Gastroesophageal sphincter (tissue), 4 donors: ENCODE measurements at regions not wholly inside any gene's neighbourhood (a gene's known extent, or its start where the extent isn't known, plus 50 kb on each side); places are given as distances from the start of the nearest gene placed in this dataset.

ENCODE experiments used
- ATAC-seq: fragments of 150-250 bp; one replicate; pipeline ENCODE4 v1.9.1; 2016; ENCODE audit warnings: mild to moderate bottlenecking, moderate library complexity
- H3K27ac ChIP-seq, 4 donors: fragments of 200-600 bp; sonication (generic) in 3 of 4; 1 replicate in 3 of 4; 2 replicates in 1 of 4; pipeline ENCODE4 v1.5.1; 2016 to 2019
- H3K27me3 ChIP-seq: fragments of 200-600 bp; sonication (generic); one replicate; pipeline ENCODE4 v1.5.1; 2019
- H3K36me3 ChIP-seq, 2 donors: fragments of 200-600 bp; sonication (generic); one replicate each; pipeline ENCODE4 v1.5.1; 2019; ENCODE audit warnings: control low read depth in 1 of 2
- H3K4me1 ChIP-seq, 3 donors: fragments of 200-600 bp; sonication (generic); 1 replicate in 2 of 3; 2 replicates in 1 of 3; pipeline ENCODE4 v1.5.1; 2016 to 2019; ENCODE audit warnings: control low read depth in 2 of 3
- H3K4me3 ChIP-seq, 2 donors: fragments of 200-600 bp; sonication (generic); one replicate each; pipeline ENCODE4 v1.5.1; 2019; ENCODE audit warnings: mild to moderate bottlenecking in 1 of 2, moderate library complexity in 1 of 2
- H3K9me3 ChIP-seq, 3 donors: fragments of 200-600 bp; sonication (generic); one replicate each; pipeline ENCODE4 v1.5.1; 2017 to 2019; ENCODE audit warnings: control low read depth in 2 of 3
- CTCF ChIP-seq, 4 experiments: fragments of 200-600 bp in 2 of 4; fragments of 450-650 bp in 2 of 4; sonication (generic) in 1 of 4; IDR thresholded peaks; one replicate each; pipeline ENCODE4 v1.5.1; 2017 to 2019; ENCODE audit warnings: antibody characterized with exemption in 4 of 4, mild to moderate bottlenecking in 2 of 4, moderate library complexity in 2 of 4
- EP300 ChIP-seq: sonication (generic); formaldehyde crosslinking; IDR thresholded peaks from one replicate; pipeline ENCODE4 v1.6.1; 2017; ENCODE audit warnings: antibody characterized with exemption, mild to moderate bottlenecking
- POLR2A ChIP-seq, 2 donors: fragments of 450-650 bp; IDR thresholded peaks; one replicate each; pipeline ENCODE4 v1.6.1; 2017; ENCODE audit warnings: antibody characterized with exemption in 2 of 2, mild to moderate bottlenecking in 2 of 2, moderate library complexity in 1 of 2
- POLR2AphosphoS5 ChIP-seq: sonication (generic); formaldehyde crosslinking; IDR thresholded peaks from one replicate; pipeline ENCODE4 v1.6.1; 2017; ENCODE audit warnings: antibody characterized with exemption
- WGBS, 2 donors: methylation state at CpG; one replicate each; pipeline ENCODE4 v1.1.5; 2018; ENCODE audit warnings: low coverage in 1 of 2; 5-methylcytosine and 5-hydroxymethylcytosine counted together

- no peak for ATAC-seq
- no peaks in the 10 kb centered on the region for H3K36me3 ChIP-seq
- 79 to 86% methylated on average over 6 to 7 of the region's 9 CpGs for WGBS, 2 donors
- H3K27ac ChIP-seq, result no peak overlapping the region
- H3K27me3 ChIP-seq, result no peaks in the 10 kb centered on the region
- no peaks in the 10 kb centered on the region for H3K4me1 ChIP-seq
- no peaks in the 10 kb centered on the region for H3K9me3 ChIP-seq
- no peak overlapping the region for H3K4me3 ChIP-seq
- TF ChIP-seq CTCF (IDR thresholded peaks at IDR 0.05) (no peak), POLR2A (IDR thresholded peaks at IDR 0.05) (no peak), EP300 (no peak), POLR2AphosphoS5 (no peak)
Measured at GRCh38 chr18:26721854-26722564, 143.5 kb downstream of the AQP4 start.

GRCh38 chr18:26719896-26720295, 145.6 kb downstream of the AQP4 start:
- peaks cover 3% of the 10 kb centered on the region for H3K27me3 ChIP-seq
- ATAC-seq, result no peak
- no peak overlapping the region for H3K4me3 ChIP-seq
- WGBS, 2 donors, result 60% methylated on average over 1 of the region's 1 CpG; no CpG with 5 or more reads in 1 of the 2 donors
- TF ChIP-seq POLR2AphosphoS5 (no peak), CTCF (IDR thresholded peaks at IDR 0.05) (no peak), POLR2A (IDR thresholded peaks at IDR 0.05) (no peak), EP300 (no peak)
- H3K36me3 ChIP-seq, result no peaks in the 10 kb centered on the region
- H3K27ac ChIP-seq, result no peak overlapping the region
- H3K9me3 ChIP-seq, result no peaks in the 10 kb centered on the region
- no peaks in the 10 kb centered on the region for H3K4me1 ChIP-seq

GRCh38 chr18:26717123-26717719, 148.3 kb downstream of the AQP4 start:
- Histone ChIP-seq H3K4me1 (no peaks in the 10 kb centered on the region), H3K36me3 (no peaks in the 10 kb centered on the region), H3K27me3 (peaks cover 3% of the 10 kb centered on the region), H3K4me3 (no peak overlapping the region), H3K9me3 (no peaks in the 10 kb centered on the region), H3K27ac (no peak overlapping the region)
- 46 to 100% methylated on average over 1 to 3 of the region's 4 CpGs for WGBS, 2 donors
- ATAC-seq, result no peak
- no peak for TF ChIP-seq CTCF (IDR thresholded peaks at IDR 0.05)
- no peak for TF ChIP-seq POLR2AphosphoS5
- no peak for TF ChIP-seq EP300
- TF ChIP-seq POLR2A (IDR thresholded peaks at IDR 0.05), result no peak

- ATAC-seq, result no peak
- Histone ChIP-seq H3K27ac (no peak overlapping the region), H3K4me3 (no peak overlapping the region), H3K4me1 (no peaks in the 10 kb centered on the region), H3K9me3 (no peaks in the 10 kb centered on the region), H3K27me3 (peaks cover 3% of the 10 kb centered on the region), H3K36me3 (no peaks in the 10 kb centered on the region)
- 48 to 63% methylated on average over 6 of the region's 6 CpGs for WGBS, 2 donors
- TF ChIP-seq EP300, result no peak
- TF ChIP-seq POLR2AphosphoS5, result no peak
- no peak for TF ChIP-seq CTCF (IDR thresholded peaks at IDR 0.05)
- TF ChIP-seq POLR2A (IDR thresholded peaks at IDR 0.05), result no peak
Measured at GRCh38 chr18:26714739-26715138, 150.8 kb downstream of the AQP4 start.

- H3K36me3 ChIP-seq, result no peaks in the 10 kb centered on the region
- no peak overlapping the region for H3K4me3 ChIP-seq
- H3K27me3 ChIP-seq, result peaks cover 3% of the 10 kb centered on the region
- H3K4me1 ChIP-seq, result no peaks in the 10 kb centered on the region
- H3K9me3 ChIP-seq, result no peaks in the 10 kb centered on the region
- no peak for ATAC-seq
- TF ChIP-seq EP300 (no peak), POLR2A (IDR thresholded peaks at IDR 0.05) (no peak), CTCF (IDR thresholded peaks at IDR 0.05) (no peak), POLR2AphosphoS5 (no peak)
- no peak overlapping the region for H3K27ac ChIP-seq
- 67 to 86% methylated on average over 3 of the region's 3 CpGs for WGBS, 2 donors
Measured at GRCh38 chr18:26711756-26712155, 153.8 kb downstream of the AQP4 start.
